Transverse colon (tissue), 4 donors: ENCODE measurements at regions not wholly inside any gene's neighbourhood (a gene's known extent, or its start where the extent isn't known, plus 50 kb on each side); places are given as distances from the start of the nearest gene placed in this dataset.
"Not testable (repeated sequence)": the region's sequence is repeated elsewhere in the genome, so short reads cannot be mapped to it uniquely, and the experiment has no call there.

Experiments used
- DNase-seq: peaks from one replicate; pipeline ENCODE4 v3.0.0-alpha.2; 2019
- H3K27ac ChIP-seq, 4 donors: fragments of 200-600 bp; sonication (generic); 2 replicates each; pipeline ENCODE4 v1.5.1; 2016 to 2018; ENCODE audit warnings: inconsistent platforms in 4 of 4
- H3K27me3 ChIP-seq: fragments of 200-600 bp; sonication (generic); 2 replicates; pipeline ENCODE4 v1.5.1; 2017; ENCODE audit warnings: inconsistent platforms
- H3K36me3 ChIP-seq, 4 donors: fragments of 200-600 bp; sonication (generic); 2 replicates each; pipeline ENCODE4 v1.5.1; 2017 to 2019; ENCODE audit warnings: inconsistent platforms in 4 of 4
- H3K4me1 ChIP-seq, 4 donors: fragments of 200-600 bp; sonication (generic); 2 replicates each; pipeline ENCODE4 v1.5.1; 2017 to 2020; ENCODE audit warnings: inconsistent platforms in 4 of 4
- H3K4me3 ChIP-seq, 4 donors: fragments of 200-600 bp; sonication (generic); 1 replicate in 1 of 4; 2 replicates in 3 of 4; pipeline versions ENCODE4 v1.5.1 to v1.6.1; 2017 to 2019; ENCODE audit warnings: inconsistent platforms in 4 of 4
- H3K9me3 ChIP-seq, 2 donors: fragments of 200-600 bp; sonication (generic); 2 replicates each; pipeline ENCODE4 v1.5.1; 2017 to 2019; ENCODE audit warnings: inconsistent platforms in 2 of 2
- EP300 ChIP-seq: sonication (generic); formaldehyde crosslinking; IDR thresholded peaks from one replicate; pipeline ENCODE4 v1.6.1; 2017; ENCODE audit warnings: antibody characterized with exemption, low read depth
- POLR2A ChIP-seq: fragments of 450-650 bp; IDR thresholded peaks from one replicate; pipeline ENCODE4 v1.6.1; 2016; ENCODE audit warnings: antibody characterized with exemption, mild to moderate bottlenecking, moderate library complexity
- POLR2AphosphoS5 ChIP-seq, 3 donors: sonication (generic); formaldehyde crosslinking; IDR thresholded peaks; one replicate each; pipeline ENCODE4 v1.6.1; 2016; ENCODE audit warnings: antibody characterized with exemption in 3 of 3
- WGBS, 2 donors: methylation state at CpG; one replicate each; pipeline ENCODE4 v1.1.5; 2018; ENCODE audit warnings: low coverage in 1 of 2; 5-methylcytosine and 5-hydroxymethylcytosine counted together
- in situ Hi-C, 4 donors: fragments of 200-750 bp; cut with MboI; loops; one replicate each; pipeline versions ENCODE4 v1.15.0 to v1.15.1; 2017; ENCODE audit warnings: low sequenced_read_pairs in 3 of 4, low pct_ligation_motif_present in 1 of 4, low pct_unique_long_range_greater_than_20kb in 1 of 4
- intact Hi-C: fragments of 100-400 bp; cut with DNase I; formaldehyde crosslinking; loops from one replicate; pipeline ENCODE4 v1.15.1; 2023; ENCODE audit warnings: low total_unique reads
- TF ChIP-seq, protein P1 (sequence below), 5 experiments: fragments of 200-600 bp in 3 of 5; fragments of 450-650 bp in 2 of 5; sonication (generic) in 3 of 5; IDR thresholded peaks; 1 replicate in 2 of 5; 2 replicates in 3 of 5; pipeline ENCODE4 v1.5.1; 2016 to 2017; ENCODE audit warnings: antibody characterized with exemption in 5 of 5, inconsistent platforms in 3 of 5, mild to moderate bottlenecking in 2 of 5, moderate library complexity in 1 of 5

- H3K27ac ChIP-seq, result no peak overlapping the region
- 57% methylated on average over 3 of the region's 3 CpGs; no CpG with 5 or more reads in 1 of the 2 donors for WGBS, 2 donors
- H3K9me3 ChIP-seq, result no peaks in the 10 kb centered on the region
- H3K36me3 ChIP-seq, result no peaks in the 10 kb centered on the region
- no peaks in the 10 kb centered on the region for H3K27me3 ChIP-seq
- no peak overlapping the region for H3K4me3 ChIP-seq
- intact Hi-C loops, result no loop called here
- in situ Hi-C loops, result loop anchor here in 1 of 4 donors (25.0 kb wide), 1 partner anchor 99 kb away; no protein-coding TSS in a partner anchor
- no peaks in the 10 kb centered on the region for H3K4me1 ChIP-seq
- DNase-seq, result no peak
- TF ChIP-seq, protein P1, sequence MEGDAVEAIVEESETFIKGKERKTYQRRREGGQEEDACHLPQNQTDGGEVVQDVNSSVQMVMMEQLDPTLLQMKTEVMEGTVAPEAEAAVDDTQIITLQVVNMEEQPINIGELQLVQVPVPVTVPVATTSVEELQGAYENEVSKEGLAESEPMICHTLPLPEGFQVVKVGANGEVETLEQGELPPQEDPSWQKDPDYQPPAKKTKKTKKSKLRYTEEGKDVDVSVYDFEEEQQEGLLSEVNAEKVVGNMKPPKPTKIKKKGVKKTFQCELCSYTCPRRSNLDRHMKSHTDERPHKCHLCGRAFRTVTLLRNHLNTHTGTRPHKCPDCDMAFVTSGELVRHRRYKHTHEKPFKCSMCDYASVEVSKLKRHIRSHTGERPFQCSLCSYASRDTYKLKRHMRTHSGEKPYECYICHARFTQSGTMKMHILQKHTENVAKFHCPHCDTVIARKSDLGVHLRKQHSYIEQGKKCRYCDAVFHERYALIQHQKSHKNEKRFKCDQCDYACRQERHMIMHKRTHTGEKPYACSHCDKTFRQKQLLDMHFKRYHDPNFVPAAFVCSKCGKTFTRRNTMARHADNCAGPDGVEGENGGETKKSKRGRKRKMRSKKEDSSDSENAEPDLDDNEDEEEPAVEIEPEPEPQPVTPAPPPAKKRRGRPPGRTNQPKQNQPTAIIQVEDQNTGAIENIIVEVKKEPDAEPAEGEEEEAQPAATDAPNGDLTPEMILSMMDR (IDR thresholded peaks at IDR 0.05), result no peak
These were observed 149.6 kb upstream of the MAMLD1 start for GRCh38 chrX:150213481-150214030.

DNA sequence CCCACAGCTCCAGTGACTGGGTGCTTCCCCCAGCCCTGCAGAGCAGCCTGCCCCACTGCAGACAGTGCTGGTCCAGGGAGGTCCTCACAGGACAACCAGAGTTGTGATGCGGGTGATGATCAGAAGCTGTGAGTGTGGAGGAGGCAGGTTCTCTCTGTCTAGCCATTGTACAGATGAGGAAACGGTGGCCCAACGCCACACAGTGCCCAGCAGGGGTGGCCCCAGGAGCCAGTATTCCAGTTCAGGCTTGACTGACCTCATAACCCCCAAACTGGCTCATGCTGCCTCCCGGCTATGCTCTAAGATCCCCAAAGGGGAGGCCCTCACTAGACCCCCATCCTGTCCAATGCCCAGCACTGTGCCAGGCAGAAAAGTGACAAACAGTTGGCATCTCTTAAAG lies 147.1 kb upstream of the MAMLD1 start:
- in situ Hi-C loops, result loop anchor here in 1 of 4 donors (25.0 kb wide), 1 partner anchor 96 kb away; no protein-coding TSS in a partner anchor
- H3K9me3 ChIP-seq, H3K4me1 ChIP-seq, H3K36me3 ChIP-seq, H3K27ac ChIP-seq, H3K27me3 ChIP-seq, intact Hi-C loops, H3K4me3 ChIP-seq, DNase-seq: not testable (repeated sequence)
- no CpG with 5 or more reads among the region's 4 CpGs for WGBS, 2 donors

GRCh38 chrX:150216716-150217115 lies 146.4 kb upstream of the MAMLD1 start:
- no peak for DNase-seq
- no peaks in the 10 kb centered on the region for H3K36me3 ChIP-seq
- no peaks in the 10 kb centered on the region for H3K9me3 ChIP-seq
- WGBS, 2 donors, result 70% methylated on average over 6 of the region's 6 CpGs; no CpG with 5 or more reads in 1 of the 2 donors
- H3K27me3 ChIP-seq, result no peaks in the 10 kb centered on the region
- no peak overlapping the region for H3K4me3 ChIP-seq
- no peak overlapping the region for H3K27ac ChIP-seq
- in situ Hi-C loops (loop anchor here in 1 of 4 donors (25.0 kb wide), 1 partner anchor 96 kb away; no protein-coding TSS in a partner anchor), intact Hi-C loops (no loop called here)
- TF ChIP-seq POLR2AphosphoS5 (IDR thresholded peaks at IDR 0.05), result no peak
- no peak for TF ChIP-seq EP300
- no peak for TF ChIP-seq POLR2A
- TF ChIP-seq, protein P1 (IDR thresholded peaks at IDR 0.05), result no peak
- H3K4me1 ChIP-seq, result no peaks in the 10 kb centered on the region

GRCh38 chrX:150217609-150218008 lies 145.5 kb upstream of the MAMLD1 start:
- no peak overlapping the region for H3K27ac ChIP-seq
- TF ChIP-seq, protein P1 (IDR thresholded peaks at IDR 0.05), result no peak
- TF ChIP-seq POLR2AphosphoS5 (IDR thresholded peaks at IDR 0.05) (no peak), EP300 (no peak), POLR2A (no peak)
- no peak for DNase-seq
- in situ Hi-C loops, result loop anchor here in 1 of 4 donors (25.0 kb wide), 1 partner anchor 95 kb away; no protein-coding TSS in a partner anchor
- H3K4me1 ChIP-seq, result no peaks in the 10 kb centered on the region
- H3K4me3 ChIP-seq, result no peak overlapping the region
- H3K27me3 ChIP-seq, result no peaks in the 10 kb centered on the region
- WGBS, 2 donors, result 66% methylated on average over 5 of the region's 5 CpGs; no CpG with 5 or more reads in 1 of the 2 donors
- no peaks in the 10 kb centered on the region for H3K9me3 ChIP-seq
- no peaks in the 10 kb centered on the region for H3K36me3 ChIP-seq
- intact Hi-C loops, result loop anchor here (1.0 kb wide), 1 partner anchor 26 kb away; no protein-coding TSS in a partner anchor
